ENCODE measurements at regions not wholly inside any gene's neighbourhood (a gene's known extent, or its start where the extent isn't known, plus 50 kb on each side); places are given as distances from the start of the nearest gene placed in this dataset.
A peak's percentile ranks its signal among the peaks of the same experiment; 100 is the strongest.

DNA sequence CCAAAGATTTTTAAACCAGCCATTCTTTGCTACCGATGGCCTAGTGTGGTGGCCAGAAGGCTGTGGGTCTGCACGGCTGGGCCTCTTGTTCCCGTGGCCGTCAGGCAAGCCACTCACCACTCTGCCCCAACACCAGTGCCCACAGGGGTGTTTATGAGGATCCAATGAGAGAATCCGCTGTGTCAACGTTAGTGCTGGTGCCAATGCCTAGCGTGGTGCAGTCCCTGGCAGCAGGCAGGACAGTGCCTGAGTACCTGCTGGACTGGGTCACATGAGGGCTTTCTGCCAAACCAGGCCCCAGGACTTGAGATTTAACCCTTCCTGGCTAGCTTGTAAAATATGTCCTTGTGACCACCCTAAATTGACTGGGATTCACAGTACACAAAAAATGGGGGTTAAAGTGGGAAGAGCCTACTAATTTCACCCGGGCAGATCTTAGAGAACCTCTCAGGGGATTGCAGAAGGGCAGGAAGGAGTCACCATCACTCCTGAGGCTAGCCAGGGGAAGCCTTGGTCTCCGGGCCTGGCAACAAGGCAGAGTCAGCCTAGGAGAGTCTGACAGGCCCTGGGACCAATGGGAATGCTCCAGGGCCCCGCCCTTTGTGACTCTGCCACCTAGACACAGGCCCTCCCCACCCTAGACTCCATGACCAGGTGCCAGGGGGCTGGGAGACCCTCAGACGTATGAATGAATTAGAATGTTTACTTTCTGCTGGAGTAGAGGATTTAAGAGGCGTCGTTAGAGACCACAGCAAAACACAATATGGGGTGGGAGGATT lies 63.2 kb upstream of the FSTL4 start:
- TF ChIP-seq, protein P1, sequence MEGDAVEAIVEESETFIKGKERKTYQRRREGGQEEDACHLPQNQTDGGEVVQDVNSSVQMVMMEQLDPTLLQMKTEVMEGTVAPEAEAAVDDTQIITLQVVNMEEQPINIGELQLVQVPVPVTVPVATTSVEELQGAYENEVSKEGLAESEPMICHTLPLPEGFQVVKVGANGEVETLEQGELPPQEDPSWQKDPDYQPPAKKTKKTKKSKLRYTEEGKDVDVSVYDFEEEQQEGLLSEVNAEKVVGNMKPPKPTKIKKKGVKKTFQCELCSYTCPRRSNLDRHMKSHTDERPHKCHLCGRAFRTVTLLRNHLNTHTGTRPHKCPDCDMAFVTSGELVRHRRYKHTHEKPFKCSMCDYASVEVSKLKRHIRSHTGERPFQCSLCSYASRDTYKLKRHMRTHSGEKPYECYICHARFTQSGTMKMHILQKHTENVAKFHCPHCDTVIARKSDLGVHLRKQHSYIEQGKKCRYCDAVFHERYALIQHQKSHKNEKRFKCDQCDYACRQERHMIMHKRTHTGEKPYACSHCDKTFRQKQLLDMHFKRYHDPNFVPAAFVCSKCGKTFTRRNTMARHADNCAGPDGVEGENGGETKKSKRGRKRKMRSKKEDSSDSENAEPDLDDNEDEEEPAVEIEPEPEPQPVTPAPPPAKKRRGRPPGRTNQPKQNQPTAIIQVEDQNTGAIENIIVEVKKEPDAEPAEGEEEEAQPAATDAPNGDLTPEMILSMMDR (conservative IDR thresholded peaks at IDR 0.05; ENCODE audit: low read depth, low read length): no peak
- no peak overlapping the region for H3K4me3 ChIP-seq (ENCODE audit: low read depth, low read length)
- DNase-seq (ENCODE audit: low read depth): no peak

DNA sequence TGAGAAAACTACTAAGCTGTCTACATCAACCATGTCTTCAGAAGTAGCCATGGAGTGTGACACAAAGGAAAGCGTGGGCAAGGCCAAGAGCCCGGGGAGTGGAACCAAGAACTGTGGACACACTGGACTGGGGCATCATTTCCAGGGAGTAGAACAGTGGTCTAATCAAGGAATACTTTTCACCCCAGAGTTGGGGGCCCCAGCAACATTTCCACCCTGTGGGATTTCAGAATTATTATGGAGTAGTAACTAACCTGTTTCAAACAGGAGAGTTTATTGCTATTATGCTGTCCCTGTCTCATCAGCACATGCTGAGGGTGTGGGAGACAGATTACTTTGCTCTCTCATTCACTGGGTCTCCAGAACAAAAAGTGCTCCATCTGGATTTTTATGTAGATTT lies 58.0 kb upstream of the FSTL4 start:
- no peak for DNase-seq (ENCODE audit: low read depth)
- TF ChIP-seq, protein P1 (conservative IDR thresholded peaks at IDR 0.05; ENCODE audit: low read depth, low read length): no peak

DNA sequence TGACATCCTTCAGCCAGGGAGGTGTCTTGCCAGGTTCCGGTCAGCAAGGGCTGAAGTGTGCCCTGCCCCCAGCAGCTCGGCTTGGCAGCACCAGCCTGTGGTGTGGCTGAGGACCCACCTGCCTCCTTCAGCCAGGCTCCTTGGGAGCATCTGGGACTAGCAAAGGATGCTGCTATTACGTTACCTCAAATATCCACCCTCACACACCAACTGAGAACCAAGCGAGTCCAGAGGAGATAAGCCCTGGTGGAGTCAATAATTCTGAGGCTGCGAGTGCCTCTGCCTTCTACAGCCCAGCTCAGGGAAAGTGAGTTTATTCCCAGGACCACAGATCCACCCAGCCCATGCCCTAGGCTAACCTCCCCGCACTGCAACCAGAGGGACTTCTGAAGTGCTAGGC lies 57.1 kb upstream of the FSTL4 start:
- H3K4me3 ChIP-seq (ENCODE audit: low read depth, low read length): no peak overlapping the region
- DNase-seq (ENCODE audit: low read depth): no peak
- TF ChIP-seq, protein P1 (conservative IDR thresholded peaks at IDR 0.05; ENCODE audit: low read depth, low read length): no peak

More for the DNA sequence above, 58.0 kb upstream of the FSTL4 start:
- H3K4me3 ChIP-seq (ENCODE audit: low read depth, low read length): no peak overlapping the region

DNA sequence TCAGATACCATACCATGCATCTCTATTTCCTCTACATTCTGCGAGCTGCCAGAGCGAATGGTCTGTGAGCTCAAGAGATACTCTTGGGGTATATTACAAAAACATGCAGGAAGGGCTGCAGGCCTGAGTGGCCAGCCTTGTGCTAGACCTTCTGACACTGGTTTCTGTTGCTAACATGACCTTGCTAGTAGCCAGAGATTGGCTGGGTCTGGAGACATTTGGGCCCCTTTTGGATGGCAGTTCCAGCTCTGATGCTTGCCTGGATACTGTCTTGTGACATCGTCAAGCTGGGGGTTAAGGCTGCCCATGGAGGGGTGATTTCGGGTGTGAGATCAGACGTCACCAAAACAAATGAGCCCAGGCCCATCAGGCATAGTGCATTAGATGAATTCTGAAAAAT lies 56.1 kb upstream of the FSTL4 start:
- TF ChIP-seq, protein P1 (conservative IDR thresholded peaks at IDR 0.05; ENCODE audit: low read depth, low read length): no peak
- DNase-seq (ENCODE audit: low read depth): no peak
- no peak overlapping the region for H3K4me3 ChIP-seq (ENCODE audit: low read depth, low read length)

DNA sequence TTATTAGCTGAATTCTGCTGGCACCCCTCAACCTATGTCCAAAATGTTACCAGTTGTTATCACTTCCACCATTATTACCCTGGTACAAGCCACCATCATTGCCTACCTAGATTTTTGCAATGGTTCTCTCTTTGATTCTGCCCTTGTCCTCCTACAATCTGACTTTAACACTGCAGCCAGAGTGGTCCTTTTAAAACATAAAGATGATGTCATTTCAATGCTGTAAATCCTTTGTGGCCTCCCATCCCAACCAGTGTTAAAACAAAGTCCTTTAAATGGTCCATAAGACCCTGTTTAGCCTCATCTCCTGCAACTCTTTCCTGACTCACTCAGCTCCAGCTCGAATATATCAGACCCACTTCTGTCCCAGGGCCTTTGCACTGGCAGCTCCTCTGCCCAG lies 54.9 kb upstream of the FSTL4 start:
- no peak for DNase-seq (ENCODE audit: low read depth)
- TF ChIP-seq, protein P1 (conservative IDR thresholded peaks at IDR 0.05; ENCODE audit: low read depth, low read length): no peak
- H3K4me3 ChIP-seq (ENCODE audit: low read depth, low read length): no peak overlapping the region

DNA sequence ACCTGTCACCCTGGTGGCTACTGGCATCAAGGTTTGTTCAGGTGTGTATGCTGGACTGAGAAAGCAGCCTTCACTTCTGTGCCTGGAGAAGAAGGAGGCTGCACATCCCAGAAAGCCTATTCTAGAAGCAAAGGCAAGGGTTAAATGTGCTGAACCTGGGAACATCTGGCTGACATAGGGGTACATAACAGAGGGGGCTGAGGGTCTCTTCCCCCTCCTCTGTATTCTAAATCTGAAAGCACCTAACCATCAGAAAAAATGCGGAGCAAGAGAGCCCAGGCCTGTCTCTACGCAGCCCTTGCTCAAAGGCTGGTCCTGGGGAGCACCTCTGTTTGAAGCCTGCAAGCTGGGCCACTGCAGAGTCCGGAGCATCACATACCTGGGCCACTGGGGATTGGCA lies 53.2 kb upstream of the FSTL4 start:
- TF ChIP-seq, protein P1 (conservative IDR thresholded peaks at IDR 0.05; ENCODE audit: low read depth, low read length): no peak
- no peak overlapping the region for H3K4me3 ChIP-seq (ENCODE audit: low read depth, low read length)
- DNase-seq (ENCODE audit: low read depth): no peak

DNA sequence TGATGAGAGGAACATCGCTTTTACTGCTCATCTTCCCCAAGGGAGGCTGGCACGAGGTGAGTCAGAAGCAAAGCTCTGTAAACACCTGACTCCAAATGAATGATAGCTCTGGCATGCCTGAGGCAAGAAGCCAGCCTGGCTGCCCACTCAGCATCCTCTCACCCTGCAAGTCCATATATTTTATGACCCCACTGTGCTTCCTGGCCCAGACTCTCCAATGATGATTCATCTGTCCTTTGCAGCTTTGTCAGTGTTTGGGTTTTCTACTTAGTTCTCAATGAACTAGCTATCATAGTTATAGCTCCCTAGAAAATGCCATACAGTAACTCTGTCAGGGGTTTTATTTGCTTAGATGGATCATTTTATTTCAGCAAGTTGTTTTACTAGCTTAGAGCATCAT lies 52.1 kb upstream of the FSTL4 start:
- DNase-seq (ENCODE audit: low read depth): peak; percentile 10
- TF ChIP-seq, protein P1 (conservative IDR thresholded peaks at IDR 0.05; ENCODE audit: low read depth, low read length): no peak
- no peak overlapping the region for H3K4me3 ChIP-seq (ENCODE audit: low read depth, low read length)
